Thoracic aorta (tissue), 2 donors: ENCODE measurements at regions not wholly inside any gene's neighbourhood (a gene's known extent, or its start where the extent isn't known, plus 50 kb on each side); places are given as distances from the start of the nearest gene placed in this dataset.

Experiments
- ATAC-seq: fragments of 150-250 bp; one replicate; pipeline ENCODE4 v1.8.0; 2017; ENCODE audit warnings: low read depth; ENCODE audit not compliant: insufficient number of reproducible peaks, low FRiP score
- DNase-seq: peaks from one replicate; pipeline ENCODE4 v3.0.0-alpha.2; 2020; ENCODE audit warnings: low spot score
- H3K27ac ChIP-seq, 2 donors: fragments of 200-600 bp; sonication (generic); 1 replicate in 1 of 2; 2 replicates in 1 of 2; pipeline ENCODE4 v1.5.1; 2016; ENCODE audit warnings: mild to moderate bottlenecking in 2 of 2, moderate library complexity in 2 of 2
- H3K27me3 ChIP-seq: fragments of 200-600 bp; sonication (generic); replicated peaks from 2 replicates; pipeline ENCODE4 v1.6.0; 2016; ENCODE audit warnings: mild to moderate bottlenecking; ENCODE audit not compliant: insufficient read depth
- H3K36me3 ChIP-seq: fragments of 200-600 bp; sonication (generic); one replicate; pipeline ENCODE4 v1.5.1; 2016
- H3K4me1 ChIP-seq, 2 donors: fragments of 200-600 bp; sonication (generic); 1 replicate in 1 of 2; 2 replicates in 1 of 2; pipeline versions ENCODE4 v1.5.1 to v1.6.0; 2016; ENCODE audit warnings: low read depth in 2 of 2, mild to moderate bottlenecking in 1 of 2; ENCODE audit not compliant: control insufficient read depth in 1 of 2
- H3K4me3 ChIP-seq: fragments of 200-600 bp; sonication (generic); 2 replicates; pipeline ENCODE4 v1.5.1; 2016; ENCODE audit warnings: mild to moderate bottlenecking
- H3K9me3 ChIP-seq: fragments of 200-600 bp; sonication (generic); 2 replicates; pipeline ENCODE4 v1.5.1; 2016
- CTCF ChIP-seq: fragments of 200-600 bp; sonication (generic); IDR thresholded peaks from one replicate; pipeline ENCODE4 v1.5.1; 2019; ENCODE audit warnings: antibody characterized with exemption

GRCh38 chr2:12060886-12061285, 314.5 kb downstream of the LPIN1 start:
- Histone ChIP-seq H3K27me3 (no peaks in the 10 kb centered on the region), H3K27ac (no peak overlapping the region), H3K9me3 (no peaks in the 10 kb centered on the region), H3K4me1 (peaks cover 6 to 19% of the 10 kb centered on the region in 2 donors), H3K36me3 (no peaks in the 10 kb centered on the region), H3K4me3 (no peak overlapping the region)
- TF ChIP-seq CTCF, result no peak
- no peak for ATAC-seq
- no peak for DNase-seq

GRCh38 chr2:12061286-12062052, 315.0 kb downstream of the LPIN1 start:
- no peak for TF ChIP-seq CTCF
- Histone ChIP-seq H3K36me3 (no peaks in the 10 kb centered on the region), H3K4me1 (peaks cover 6 to 19% of the 10 kb centered on the region in 2 donors), H3K27ac (no peak overlapping the region), H3K27me3 (no peaks in the 10 kb centered on the region), H3K9me3 (no peaks in the 10 kb centered on the region), H3K4me3 (no peak overlapping the region)
- ATAC-seq, result no peak
- no peak for DNase-seq

- Histone ChIP-seq H3K4me1 (peaks cover 6 to 19% of the 10 kb centered on the region in 2 donors), H3K36me3 (no peaks in the 10 kb centered on the region), H3K27me3 (no peaks in the 10 kb centered on the region), H3K9me3 (no peaks in the 10 kb centered on the region), H3K27ac (no peak overlapping the region), H3K4me3 (no peak overlapping the region)
- no peak for ATAC-seq
- no peak for DNase-seq
- TF ChIP-seq CTCF, result no peak
Measured at GRCh38 chr2:12062053-12062395, 315.6 kb downstream of the LPIN1 start.

- Histone ChIP-seq H3K27me3 (no peaks in the 10 kb centered on the region), H3K4me1 (peaks cover 6 to 19% of the 10 kb centered on the region in 2 donors), H3K4me3 (no peak overlapping the region), H3K9me3 (no peaks in the 10 kb centered on the region), H3K27ac (no peak overlapping the region), H3K36me3 (no peaks in the 10 kb centered on the region)
- DNase-seq (no peak), ATAC-seq (no peak)
- TF ChIP-seq CTCF, result no peak
Measured at GRCh38 chr2:12063210-12063609, 316.8 kb downstream of the LPIN1 start.

- H3K4me1 ChIP-seq, result peaks cover 6 to 19% of the 10 kb centered on the region in 2 donors
- H3K4me3 ChIP-seq, result no peak overlapping the region
- no peak overlapping the region for H3K27ac ChIP-seq
- TF ChIP-seq CTCF, result no peak
- ATAC-seq (no peak), DNase-seq (no peak)
- no peaks in the 10 kb centered on the region for H3K9me3 ChIP-seq
- no peaks in the 10 kb centered on the region for H3K27me3 ChIP-seq
- no peaks in the 10 kb centered on the region for H3K36me3 ChIP-seq
Measured at GRCh38 chr2:12064153-12064552, 317.7 kb downstream of the LPIN1 start.
